HG02588 (cell line): ENCODE measurements at regions not wholly inside any gene's neighbourhood (a gene's known extent, or its start where the extent isn't known, plus 50 kb on each side); places are given as distances from the start of the nearest gene placed in this dataset.

Experiments
- ATAC-seq: cut with Tn5 transposase; IDR thresholded peaks from one replicate; pipeline ENCODE4 v1.9.1; 2021; ENCODE audit warnings: mild to moderate bottlenecking, moderate library complexity; ENCODE audit not compliant: unreplicated experiment

DNA sequence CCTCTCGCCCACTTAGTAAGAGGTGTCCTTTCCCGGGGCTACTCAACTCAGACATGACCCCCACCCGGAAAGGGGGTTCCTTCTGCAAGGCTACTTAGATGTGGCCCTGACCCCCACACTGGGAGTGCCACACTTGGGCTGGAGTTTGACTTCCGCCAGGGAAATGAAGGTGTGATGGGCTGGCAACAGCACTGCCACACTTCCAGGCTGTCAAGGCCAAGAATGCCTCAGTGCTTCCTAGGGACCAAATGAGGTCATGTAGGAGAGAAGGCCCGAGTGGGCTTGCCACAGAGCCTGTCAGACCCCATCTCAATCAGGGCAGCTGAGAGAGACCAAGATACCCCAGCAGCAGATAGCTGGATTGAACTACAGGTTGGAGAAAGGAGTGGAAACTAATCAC, 55.5 kb downstream of the DRD1 start:
- no peak for ATAC-seq

DNA sequence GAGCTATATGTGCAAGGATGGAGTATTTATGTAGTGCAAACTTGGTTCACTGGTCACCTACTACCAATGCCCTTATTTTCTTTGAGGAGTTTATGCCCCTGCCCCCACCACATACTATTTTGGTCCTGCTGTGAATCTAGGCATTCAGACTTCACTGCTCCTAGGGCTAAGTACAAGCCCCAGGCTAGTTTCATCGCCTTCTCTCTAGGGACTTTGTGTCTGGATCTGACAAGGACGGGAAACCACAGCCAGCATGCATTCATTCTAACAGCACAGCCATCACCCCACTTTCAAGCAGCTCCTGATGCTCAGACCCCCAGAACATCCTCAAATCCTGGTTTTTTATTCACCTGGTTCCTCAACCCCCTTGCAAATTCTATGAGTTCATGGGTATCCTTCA, 56.8 kb downstream of the DRD1 start:
- no peak for ATAC-seq

DNA sequence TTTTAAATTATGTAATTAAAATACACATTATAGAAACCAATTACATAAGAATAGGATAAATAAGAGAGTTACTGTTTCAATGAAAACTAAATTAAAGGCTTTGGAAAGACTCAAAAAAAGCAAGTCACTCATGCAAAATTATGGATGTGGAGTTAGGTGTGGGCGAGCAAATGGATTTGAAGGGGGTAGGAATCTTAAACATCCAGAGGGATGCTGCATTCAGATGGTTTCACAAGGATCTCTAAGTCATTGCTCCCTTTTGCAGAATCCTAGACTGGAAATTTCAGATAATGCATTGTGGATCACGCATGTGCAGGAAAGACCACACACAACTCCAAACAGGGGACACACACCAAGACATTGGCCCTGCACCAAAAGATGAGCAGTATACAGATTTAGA, 57.5 kb downstream of the DRD1 start:
- no peak for ATAC-seq

DNA sequence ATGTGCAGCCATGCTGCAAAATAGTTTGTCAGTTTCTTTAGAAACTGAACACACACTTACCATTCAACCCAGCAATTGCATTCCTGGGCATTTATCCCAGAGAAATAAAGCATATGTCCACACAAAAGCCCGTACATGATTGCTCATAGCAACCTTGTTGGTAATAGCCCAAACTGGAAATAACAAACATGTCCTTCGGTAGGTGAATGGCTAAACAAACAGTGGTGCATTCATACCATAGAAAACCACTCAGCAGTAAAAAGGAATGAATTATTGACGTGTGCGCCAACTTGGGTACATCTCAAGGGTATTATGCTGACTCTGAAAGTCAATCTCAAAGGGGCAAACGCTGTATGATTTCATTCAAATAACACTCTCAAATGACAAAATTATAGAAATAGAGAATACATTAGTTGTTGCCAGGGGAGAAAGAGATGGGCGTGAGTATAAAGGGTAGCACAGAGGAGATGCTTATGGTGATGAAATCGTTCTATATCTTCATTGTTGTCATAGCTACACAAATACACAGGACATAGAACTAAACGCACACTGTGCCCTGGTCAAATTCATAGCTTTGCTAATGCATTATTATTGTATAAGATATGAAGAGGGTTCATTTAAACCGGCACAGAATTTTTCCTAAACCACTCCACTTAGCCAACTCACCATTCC, 58.2 kb downstream of the DRD1 start:
- no peak for ATAC-seq

DNA sequence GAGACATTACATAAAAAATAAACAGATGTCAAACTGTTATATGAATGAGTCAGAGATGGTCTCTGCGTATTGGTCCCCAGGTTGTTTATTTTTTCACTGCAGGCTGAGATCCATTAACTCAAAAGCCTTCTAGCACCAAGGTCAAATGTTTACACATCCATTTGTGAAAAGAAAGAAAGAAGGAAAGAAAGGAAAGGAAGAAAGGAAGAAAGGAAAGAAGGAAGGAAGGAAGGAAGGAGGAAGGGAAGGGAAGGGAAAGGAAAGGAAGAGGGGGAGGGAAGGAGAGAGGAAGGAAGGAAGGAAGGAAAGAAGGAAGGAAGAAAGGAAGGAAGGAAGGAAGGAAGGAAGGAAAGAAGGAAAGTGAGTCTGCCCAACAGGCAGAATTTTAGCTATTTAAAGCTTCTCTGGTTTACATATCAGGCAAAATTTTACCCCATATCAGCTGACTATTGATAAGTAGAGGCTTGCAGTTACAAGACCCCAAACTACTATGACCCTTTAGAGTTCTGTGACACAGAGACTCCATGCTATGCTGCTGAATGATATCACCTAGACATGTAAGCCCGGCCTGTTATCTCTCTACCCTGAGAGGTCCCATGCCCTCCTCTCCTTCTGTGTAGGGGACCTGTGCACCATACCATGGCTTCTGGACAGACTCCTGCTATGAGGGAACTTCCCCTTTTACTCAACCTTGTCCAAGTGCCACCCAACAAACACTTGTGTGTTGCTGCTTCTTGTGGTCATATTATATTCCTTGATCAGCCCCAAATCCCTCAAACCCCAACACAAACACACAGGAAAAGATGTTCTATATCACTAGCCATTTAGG, 59.0 kb downstream of the DRD1 start:
- ATAC-seq: no peak

DNA sequence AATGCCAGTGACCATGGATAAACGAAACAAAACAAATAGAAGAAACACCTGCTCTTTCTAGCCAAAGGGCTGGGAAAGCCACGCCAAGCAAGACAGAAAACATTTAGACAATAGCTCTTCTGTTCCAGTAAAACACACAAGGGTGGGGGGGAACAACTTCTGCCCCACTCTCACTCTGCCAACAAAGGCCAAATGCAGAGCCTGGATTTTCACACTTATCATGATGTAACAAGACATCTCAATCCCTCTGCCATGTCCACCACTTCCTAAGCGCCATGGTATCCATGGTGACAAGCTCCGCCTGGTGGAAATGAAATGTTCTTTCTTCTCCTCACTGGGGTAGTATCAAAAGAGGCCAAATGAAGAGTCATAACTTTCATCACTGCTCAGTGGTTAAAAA, 60.6 kb downstream of the DRD1 start:
- no peak for ATAC-seq

DNA sequence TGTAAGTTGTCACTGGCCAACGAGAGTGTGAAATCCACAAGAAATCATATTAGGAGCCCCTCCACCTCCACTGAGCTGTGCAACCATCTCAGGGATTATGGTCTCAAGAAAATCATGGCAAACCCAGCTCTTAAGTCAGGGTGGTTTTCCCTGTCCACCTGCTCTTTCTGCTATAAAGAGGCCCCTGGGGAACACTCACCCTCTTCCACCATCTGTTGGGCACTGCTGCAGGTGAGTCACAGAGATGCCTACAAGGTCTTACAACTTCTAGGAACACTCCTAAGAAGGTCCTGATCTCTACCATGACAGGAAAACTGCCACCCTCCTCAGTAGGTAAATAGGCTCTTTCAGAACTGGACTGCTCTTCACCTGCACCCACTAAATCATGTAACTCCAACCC, 61.8 kb downstream of the DRD1 start:
- no peak for ATAC-seq

DNA sequence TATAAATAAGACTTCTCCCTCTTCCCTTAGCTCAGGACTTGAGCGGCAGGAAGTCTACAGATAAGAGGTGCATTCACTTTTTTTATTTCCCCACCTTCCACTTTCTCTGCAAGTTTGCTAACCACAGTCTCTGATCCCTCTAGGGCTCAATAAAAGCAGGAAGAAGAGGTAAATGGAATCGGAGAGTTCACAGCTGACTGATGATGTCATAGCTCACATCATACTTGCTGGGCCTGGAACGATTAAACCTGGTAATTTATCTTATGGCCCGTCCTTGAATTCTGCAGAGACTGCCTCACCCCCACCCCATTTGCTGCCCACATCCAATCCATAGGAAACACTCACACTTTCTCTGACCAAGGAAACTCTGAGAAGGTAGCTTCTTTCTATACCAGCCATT, 62.9 kb downstream of the DRD1 start:
- ATAC-seq: no peak

DNA sequence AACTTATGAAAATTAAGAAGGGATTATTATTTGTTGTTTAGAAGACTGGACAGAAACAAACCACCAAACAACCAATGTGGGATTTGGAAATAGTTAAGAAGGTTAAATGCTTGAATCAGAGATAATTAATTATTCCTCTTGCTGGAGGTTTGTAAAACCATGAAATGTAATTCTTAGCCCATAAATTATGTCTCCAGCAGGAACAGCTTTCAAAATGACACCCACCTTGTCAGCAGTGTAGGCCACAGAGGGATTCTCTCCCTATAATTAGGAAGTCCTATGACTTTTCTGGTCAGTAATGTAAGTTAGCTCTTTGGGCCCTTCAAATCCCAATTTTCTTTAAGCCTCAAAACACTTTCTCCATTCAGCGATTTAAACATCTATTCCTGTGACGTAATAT, 63.3 kb downstream of the DRD1 start:
- ATAC-seq: no peak

DNA sequence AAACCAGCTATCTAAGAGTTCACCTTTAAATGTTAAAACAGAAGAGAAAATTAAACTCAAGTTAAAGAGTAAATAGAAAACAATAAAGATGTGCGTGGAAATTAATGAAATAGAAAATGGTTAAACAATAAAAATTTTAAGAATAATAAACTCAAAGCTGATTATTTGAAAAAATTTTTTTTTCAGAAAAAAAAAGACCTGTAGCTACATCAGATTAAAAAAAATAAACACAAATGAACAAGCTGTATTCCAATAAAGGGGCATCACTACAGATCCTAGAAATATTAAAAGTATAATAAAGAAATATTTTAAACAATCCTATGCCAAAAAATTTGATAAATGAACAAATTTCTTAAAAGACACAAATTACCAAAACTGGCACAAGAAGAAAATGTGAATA, 64.1 kb downstream of the DRD1 start:
- ATAC-seq: no peak

DNA sequence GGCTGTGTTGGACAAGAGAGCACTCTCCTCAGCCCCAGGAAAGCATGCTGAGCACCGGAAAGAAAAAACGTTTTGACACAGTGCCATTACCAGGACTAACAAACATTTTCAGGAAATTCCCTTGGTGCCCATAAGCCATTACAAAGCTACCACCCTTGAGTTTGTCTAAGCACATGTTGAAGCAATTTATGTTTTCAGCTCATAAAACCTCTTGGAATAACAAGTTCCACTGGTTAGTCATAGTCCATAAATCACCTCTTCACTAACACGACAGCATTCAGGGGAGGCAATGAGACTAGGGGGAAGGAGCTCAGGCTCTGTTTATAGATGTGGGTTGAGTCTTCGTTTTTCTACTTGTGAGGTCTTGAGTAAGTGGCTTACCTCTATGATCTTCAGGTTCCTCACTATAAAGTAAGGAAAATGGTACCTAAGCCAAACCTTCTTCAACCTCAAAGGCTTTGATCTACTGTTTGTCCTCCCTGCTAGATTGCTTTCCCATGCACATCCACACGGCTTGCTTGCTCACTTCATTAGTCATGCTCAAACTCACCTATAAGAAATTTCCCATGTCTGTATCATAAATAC, 65.4 kb downstream of the DRD1 start:
- ATAC-seq: no peak

DNA sequence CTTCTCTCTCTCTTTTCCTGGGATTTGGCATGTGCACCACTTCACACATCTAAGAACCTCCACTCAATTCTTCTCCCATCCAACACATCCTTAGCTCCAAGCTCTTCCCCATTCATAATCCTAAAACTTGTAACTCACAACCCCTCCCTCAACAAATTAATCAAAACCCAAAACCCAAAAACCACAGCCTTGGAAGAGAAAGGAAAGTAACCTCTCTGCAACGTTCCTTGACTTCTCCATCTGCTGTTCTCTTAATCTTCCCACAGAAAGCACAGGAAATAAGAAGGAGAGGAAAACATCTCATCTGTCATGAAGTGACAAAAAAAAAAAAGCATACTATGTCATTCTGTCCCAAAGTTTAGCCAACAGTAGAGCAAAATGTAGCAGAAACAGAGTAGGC, 66.2 kb downstream of the DRD1 start:
- no peak for ATAC-seq

DNA sequence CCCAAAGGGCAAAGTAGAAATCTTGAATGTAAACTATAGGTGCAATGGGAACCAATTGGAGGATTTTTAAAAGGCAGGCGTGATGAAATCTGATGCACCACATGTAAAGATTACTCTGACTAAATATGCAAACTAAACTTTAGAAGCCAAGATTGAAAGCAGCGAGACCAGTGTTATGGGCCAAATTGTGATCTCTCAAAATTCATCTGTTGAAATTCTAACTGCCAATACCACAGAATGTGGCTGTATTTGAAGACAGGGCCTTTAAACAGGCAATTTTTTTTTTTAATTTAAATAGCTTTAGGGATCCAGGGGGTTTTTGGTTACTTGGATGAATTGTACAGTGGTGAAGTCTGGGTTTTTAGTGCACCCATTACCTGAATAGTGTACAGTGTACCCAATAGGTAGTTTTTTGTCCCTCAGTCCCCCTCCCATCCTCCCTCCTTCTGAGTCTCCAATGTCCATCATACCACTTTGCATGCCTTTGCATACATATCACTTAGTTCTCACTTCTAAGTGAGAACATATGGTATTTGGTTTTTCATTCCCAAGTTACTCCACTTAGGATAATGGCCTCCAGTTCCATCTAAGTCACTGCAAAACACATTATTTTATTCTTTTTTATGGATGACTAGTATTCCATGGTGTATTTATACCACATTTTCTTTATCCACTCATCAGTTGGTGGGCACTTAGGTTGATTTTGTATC, 69.7 kb downstream of the DRD1 start:
- ATAC-seq: no peak

DNA sequence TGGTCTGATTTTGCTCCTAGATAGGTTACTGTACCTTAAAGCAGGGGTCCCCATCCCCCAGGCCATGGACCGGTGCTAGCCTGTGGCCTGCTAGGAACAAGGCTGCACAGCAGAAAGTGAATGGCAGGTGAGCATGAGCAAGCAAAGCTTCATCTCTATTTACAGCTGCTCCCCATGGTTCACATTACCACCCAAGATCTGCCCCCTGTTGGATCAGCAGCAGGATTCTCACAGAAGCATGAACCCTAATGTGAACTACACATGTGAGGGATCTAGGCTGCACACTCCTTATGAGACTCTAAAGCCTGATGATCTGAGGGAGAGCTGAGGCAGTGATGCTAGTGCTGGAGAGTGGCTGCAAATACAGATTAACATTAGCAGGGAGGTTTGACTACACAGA, 78.1 kb downstream of the DRD1 start:
- ATAC-seq: no peak

DNA sequence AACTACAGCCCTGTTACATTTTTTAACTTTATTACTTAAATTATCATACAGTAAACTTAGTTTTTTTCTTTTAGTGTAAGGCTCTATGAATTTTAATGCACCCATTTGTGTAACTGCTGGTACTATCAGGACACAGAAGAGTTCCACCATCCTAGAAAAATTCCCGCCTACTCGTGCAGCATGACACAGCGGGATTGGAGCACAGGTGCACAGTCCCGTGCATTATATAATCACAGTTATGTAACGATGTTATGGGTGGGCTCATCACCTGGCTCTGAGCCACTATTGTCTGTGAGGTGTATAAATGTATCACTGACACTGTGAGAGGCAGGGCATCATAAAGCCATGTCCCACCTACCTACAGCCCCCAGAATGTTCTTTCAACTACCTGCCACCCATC, 80.7 kb downstream of the DRD1 start:
- no peak for ATAC-seq

DNA sequence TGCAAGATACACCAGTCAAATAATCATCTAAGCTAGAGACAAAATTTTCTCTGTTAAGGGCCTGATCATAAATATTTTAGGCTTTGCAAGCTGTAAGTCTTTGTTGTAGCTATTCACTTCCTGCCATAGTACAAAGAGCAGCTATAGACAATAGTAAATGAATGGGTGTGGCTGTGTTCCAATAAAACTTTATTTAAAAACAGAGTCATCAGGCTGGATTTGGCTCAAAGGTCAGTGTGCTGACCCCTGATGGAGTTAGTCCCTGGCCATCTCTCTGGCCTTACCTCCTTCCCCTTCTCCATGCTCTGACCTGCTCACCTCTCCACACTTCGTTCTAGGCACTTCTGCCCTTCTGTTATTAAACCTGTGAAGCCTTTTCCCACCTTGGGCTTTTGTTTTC, 86.0 kb downstream of the DRD1 start:
- ATAC-seq: no peak

DNA sequence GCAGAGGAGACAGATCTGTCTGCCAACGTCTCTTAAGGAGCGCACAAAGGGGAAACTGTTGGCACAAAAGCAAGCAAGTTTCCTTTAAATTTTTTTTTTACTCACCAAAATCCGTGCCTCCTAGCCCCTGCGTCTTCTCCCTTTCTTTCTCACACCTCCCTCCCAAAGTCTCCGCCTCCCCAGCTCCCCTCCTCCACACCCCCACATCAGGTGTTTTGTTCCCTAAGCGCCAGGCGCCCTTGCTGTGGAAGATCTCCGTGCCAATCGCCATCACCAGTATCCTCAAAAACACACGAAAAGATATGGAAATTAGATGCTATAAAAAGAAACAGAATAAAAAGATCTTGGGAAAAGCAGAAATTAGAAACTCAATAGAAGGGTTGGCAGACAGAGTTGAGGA, 87.6 kb downstream of the DRD1 start:
- ATAC-seq: no peak

DNA sequence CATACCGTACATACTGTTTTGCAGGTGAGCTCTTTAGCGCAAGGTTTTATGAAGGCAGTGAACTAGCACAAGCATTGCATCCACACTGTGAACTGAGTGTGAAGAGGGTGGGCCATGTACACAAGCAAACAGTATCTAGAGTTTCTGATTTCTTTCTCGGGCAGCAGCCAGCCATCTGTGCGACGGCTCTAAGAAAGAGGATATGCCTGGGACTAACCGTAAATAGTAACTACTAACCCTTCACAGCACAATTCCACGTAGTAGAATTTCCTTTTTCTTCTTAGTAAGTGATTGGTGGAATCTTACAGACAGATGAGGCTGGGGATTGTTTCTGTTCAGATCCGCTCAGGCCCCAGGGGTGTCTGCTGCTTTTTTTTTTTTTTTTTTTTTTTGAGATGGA, 89.0 kb downstream of the DRD1 start:
- no peak for ATAC-seq

DNA sequence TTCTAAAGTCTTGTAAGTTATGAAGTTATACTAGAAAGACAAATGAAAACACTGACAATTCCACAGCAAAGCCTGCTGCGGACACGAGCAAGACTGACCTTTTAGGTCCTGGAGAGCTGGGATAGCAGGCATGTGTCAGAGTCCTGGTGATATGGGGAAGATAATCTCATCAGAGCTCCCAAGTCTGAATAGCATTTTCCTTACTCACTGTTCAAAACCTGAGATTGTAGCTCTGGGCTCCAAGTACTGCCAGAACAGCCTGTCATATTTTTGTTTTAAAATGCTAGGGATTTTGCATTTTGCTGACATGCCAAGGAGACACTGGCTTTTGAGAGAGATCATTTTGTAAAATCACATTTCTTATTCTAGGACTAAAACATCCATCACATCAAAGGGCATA, 90.1 kb downstream of the DRD1 start:
- ATAC-seq: no peak

DNA sequence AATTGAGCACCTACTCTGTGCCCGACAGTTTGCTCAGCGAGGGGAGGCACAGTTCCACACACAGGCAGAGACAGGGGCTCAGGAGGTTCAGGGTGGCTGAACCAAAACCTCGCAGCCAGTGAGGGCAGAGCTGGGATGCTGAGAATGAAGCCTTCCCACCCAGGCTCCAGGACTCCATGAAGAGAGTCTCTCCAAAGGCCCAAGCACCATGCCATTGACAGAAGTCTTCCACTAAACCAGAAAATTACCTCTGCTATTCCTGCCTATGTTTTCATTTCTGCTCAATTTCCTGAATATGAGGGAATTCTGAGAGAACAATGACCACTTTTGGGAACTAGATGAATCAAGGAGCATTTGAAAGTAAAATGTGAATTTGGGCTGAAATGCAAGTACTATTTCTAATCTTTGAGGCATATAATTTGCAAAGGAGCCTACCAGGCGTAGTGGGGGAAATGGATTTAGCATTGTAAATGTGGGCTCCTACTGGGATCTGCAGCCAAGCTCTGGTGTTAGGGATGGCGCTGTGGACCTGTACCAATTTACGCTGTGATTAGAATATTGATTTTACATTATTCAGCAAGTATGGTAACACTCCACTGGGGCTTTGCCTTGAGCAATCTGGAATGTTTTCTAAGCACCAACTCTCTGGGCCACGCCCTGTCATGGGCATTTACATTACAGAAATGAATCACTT, 91.9 kb downstream of the DRD1 start:
- ATAC-seq: no peak

DNA sequence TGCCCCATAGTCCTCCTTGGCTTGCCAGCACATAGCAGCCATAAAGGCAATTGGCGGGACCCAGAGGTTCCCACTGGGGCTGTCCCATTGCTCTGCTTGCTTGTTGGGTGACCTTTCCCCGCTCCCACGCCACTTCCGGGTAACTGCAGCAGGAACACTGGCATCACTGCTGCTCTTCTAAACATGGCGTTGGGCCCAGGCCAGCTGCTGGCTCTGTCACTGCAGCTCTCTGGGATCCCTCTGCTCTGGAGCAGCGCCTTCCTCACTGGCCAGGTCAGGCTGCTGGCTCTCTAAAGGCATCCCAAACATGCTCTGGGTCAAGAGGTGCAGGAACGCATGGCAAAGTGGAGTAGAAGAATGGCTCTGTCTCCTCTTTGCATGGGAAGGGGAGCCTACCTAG, 92.9 kb downstream of the DRD1 start:
- ATAC-seq: no peak
